Caco-2 (cell line): ENCODE measurements at regions not wholly inside any gene's neighbourhood (a gene's known extent, or its start where the extent isn't known, plus 50 kb on each side); places are given as distances from the start of the nearest gene placed in this dataset.

Experiments used
- BruUV-seq: library from RNA; stranded (reverse); fragments of 400-500 nt; replicated peaks from 2 replicates; lab custom pipeline; 2021; lab: Mats Ljungman, UMichigan
- CTCF ChIA-PET: fragments of 300-600 bp; sonication (Branson Sonifier 250); formaldehyde crosslinking; loops from one replicate; lab custom pipeline; 2022; ENCODE audit warnings: antibody characterized with exemption; lab: Charles Lee
- POLR2A ChIA-PET: fragments of 300-600 bp; sonication (Branson Sonifier 250); formaldehyde crosslinking; loops from one replicate; lab custom pipeline; 2022; ENCODE audit warnings: antibody characterized with exemption; lab: Charles Lee
- DNase-seq, 2 experiments: peaks; one replicate each; pipeline versions ENCODE4 v3.0.0 to v3.0.0-alpha.2; 2020 to 2022
- H3K27me3 ChIP-seq: replicated peaks from 2 replicates; pipeline ENCODE4 v1.6.0; 2011; ENCODE audit warnings: low read length; ENCODE audit not compliant: control insufficient read depth, insufficient read depth
- H3K36me3 ChIP-seq: 2 replicates; pipeline ENCODE4 v1.5.1; 2011; ENCODE audit warnings: low read length; ENCODE audit not compliant: control insufficient read depth, insufficient read depth
- H3K4me1 ChIP-seq: fragments of 250-450 bp; sonication (Bioruptor Pico); 2 replicates; pipeline ENCODE4 v1.5.1; 2020; ENCODE audit warnings: mild to moderate bottlenecking
- H3K4me3 ChIP-seq: 2 replicates; pipeline ENCODE4 v1.5.1; 2011; ENCODE audit warnings: low read depth, mild to moderate bottlenecking, control low read depth, low read length
- H3K9me3 ChIP-seq: fragments of 250-450 bp; sonication (Bioruptor Pico); 2 replicates; pipeline ENCODE4 v1.5.1; 2020; ENCODE audit warnings: mild to moderate bottlenecking, moderate library complexity
- H3K27ac Mint-ChIP-seq: one replicate; pipeline ENCODE4 v1.8.0; 2022; ENCODE audit warnings: mixed read lengths; ENCODE audit not compliant: unreplicated experiment
- H3K27me3 Mint-ChIP-seq: one replicate; pipeline ENCODE4 v1.8.0; 2022; ENCODE audit warnings: mixed read lengths; ENCODE audit not compliant: insufficient read depth, unreplicated experiment
- H3K36me3 Mint-ChIP-seq: one replicate; pipeline ENCODE4 v1.8.0; 2022; ENCODE audit warnings: mild to moderate bottlenecking, mixed read lengths; ENCODE audit not compliant: insufficient read depth, unreplicated experiment
- H3K4me1 Mint-ChIP-seq: one replicate; pipeline ENCODE4 v1.8.0; 2022; ENCODE audit warnings: low read depth, mixed read lengths; ENCODE audit not compliant: unreplicated experiment
- H3K4me3 Mint-ChIP-seq: one replicate; pipeline ENCODE4 v1.8.0; 2022; ENCODE audit warnings: mild to moderate bottlenecking, moderate library complexity, mixed read lengths; ENCODE audit not compliant: unreplicated experiment
- H3K9me3 Mint-ChIP-seq: one replicate; pipeline ENCODE4 v1.8.0; 2022; ENCODE audit warnings: mixed read lengths; ENCODE audit not compliant: unreplicated experiment
- intact Hi-C: fragments of 100-400 bp; cut with micrococcal nuclease; formaldehyde crosslinking; loops from one replicate; pipeline ENCODE4 v1.10.0; 2022; ENCODE audit not compliant: unreplicated experiment
- TF ChIP-seq, protein P1 (sequence below), 2 experiments: fragments of 200-600 bp in 1 of 2; IDR thresholded peaks; 1 replicate in 1 of 2; 2 replicates in 1 of 2; pipeline versions ENCODE4 v1.5.1 to v1.8.0; 2011 to 2022; ENCODE audit warnings: antibody characterized with exemption in 1 of 2, control low read depth in 1 of 2, inconsistent platforms in 1 of 2, low read depth in 1 of 2, low read length in 1 of 2, mild to moderate bottlenecking in 1 of 2, moderate library complexity in 1 of 2; ENCODE audit not compliant: insufficient read depth in 1 of 2, severe bottlenecking in 1 of 2, unreplicated experiment in 1 of 2

DNA sequence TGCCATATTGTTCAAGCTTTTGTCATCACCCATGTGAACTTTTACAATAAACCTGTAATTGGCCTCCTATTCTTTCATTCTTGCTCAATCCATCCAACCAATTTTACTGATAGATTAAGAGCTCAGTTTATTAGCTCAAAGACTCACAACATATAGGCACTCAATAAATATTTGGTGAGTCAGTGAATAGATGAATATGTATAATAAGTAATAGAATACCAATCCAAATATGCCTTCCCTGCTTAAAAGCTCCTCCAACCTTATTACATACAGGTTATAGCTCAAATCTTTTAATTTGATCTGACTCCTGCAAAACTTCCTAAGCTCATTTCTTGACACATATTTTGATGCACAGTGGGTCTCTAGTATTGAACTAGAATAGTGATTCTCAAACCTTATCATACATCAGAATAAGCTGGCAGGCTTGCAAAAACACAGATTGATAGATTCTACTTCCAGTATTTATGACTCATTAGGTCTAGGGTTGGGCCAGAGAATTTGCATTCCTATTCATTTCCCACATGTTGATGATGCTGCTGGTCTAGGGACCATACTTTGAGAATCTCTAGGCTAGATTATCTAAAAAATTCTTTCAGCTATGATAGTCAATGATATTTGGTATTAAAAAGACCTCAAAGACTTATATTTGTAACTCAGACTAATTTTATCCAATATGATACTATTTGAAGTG lies 114.4 kb downstream of the PCTP start:
- ChIA-PET POLR2A (no interaction called here), CTCF (no interaction called here)
- no TSS peak for BruUV-seq
- TF ChIP-seq, protein P1, sequence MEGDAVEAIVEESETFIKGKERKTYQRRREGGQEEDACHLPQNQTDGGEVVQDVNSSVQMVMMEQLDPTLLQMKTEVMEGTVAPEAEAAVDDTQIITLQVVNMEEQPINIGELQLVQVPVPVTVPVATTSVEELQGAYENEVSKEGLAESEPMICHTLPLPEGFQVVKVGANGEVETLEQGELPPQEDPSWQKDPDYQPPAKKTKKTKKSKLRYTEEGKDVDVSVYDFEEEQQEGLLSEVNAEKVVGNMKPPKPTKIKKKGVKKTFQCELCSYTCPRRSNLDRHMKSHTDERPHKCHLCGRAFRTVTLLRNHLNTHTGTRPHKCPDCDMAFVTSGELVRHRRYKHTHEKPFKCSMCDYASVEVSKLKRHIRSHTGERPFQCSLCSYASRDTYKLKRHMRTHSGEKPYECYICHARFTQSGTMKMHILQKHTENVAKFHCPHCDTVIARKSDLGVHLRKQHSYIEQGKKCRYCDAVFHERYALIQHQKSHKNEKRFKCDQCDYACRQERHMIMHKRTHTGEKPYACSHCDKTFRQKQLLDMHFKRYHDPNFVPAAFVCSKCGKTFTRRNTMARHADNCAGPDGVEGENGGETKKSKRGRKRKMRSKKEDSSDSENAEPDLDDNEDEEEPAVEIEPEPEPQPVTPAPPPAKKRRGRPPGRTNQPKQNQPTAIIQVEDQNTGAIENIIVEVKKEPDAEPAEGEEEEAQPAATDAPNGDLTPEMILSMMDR (IDR thresholded peaks at IDR 0.05; ENCODE audit: insufficient read depth in 1 of 2, low read depth in 1 of 2, low read length in 1 of 2, severe bottlenecking in 1 of 2, unreplicated experiment in 1 of 2): no peak
- Mint-ChIP-seq H3K9me3 (peaks cover 10% of the 10 kb centered on the region), H3K4me1 (no peaks in the 10 kb centered on the region), H3K36me3 (no peaks in the 10 kb centered on the region), H3K27me3 (no peaks in the 10 kb centered on the region), H3K27ac (no peak overlapping the region), H3K4me3 (no peak overlapping the region)
- Histone ChIP-seq H3K4me3 (no peak overlapping the region), H3K9me3 (peaks cover 6% of the 10 kb centered on the region; the same call in 1 of the 2 replicates), H3K27me3 (no peaks in the 10 kb centered on the region), H3K36me3 (no peaks in the 10 kb centered on the region), H3K4me1 (no peaks in the 10 kb centered on the region)
- no peak for DNase-seq
- intact Hi-C loops: no loop called here

DNA sequence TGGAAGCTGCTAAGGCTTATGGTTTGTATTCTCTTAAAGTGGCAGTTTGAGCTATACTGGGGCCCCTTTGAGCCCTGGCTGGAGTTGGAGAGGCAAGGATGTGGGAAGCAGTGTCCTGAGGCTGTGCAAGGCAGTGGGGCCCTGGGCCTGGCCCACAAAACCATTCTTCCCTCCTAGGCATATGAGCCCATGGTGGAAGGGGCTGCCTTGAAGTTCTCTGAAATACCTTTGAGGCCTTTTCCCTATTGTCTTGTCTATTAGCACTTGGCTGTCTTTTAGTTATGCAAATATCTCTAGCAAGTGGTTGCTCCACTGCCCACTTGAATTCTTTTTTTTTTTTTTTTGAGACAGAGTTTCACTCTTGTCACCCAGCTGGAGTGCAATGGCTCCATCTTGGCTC lies 119.2 kb downstream of the PCTP start:
- H3K9me3 Mint-ChIP-seq: peaks cover 10% of the 10 kb centered on the region
- Histone ChIP-seq H3K9me3 (peaks cover 6% of the 10 kb centered on the region; the same call in 1 of the 2 replicates), H3K4me3 (no peak overlapping the region), H3K4me1 (0 out of 2 replicates have a peak, but pooled peaks cover 6% of the 10 kb centered on the region), H3K27me3 (no peaks in the 10 kb centered on the region), H3K36me3 (no peaks in the 10 kb centered on the region)
- TF ChIP-seq, protein P1 (IDR thresholded peaks at IDR 0.05; ENCODE audit: insufficient read depth in 1 of 2, low read depth in 1 of 2, low read length in 1 of 2, severe bottlenecking in 1 of 2, unreplicated experiment in 1 of 2): no peak
- no peaks in the 10 kb centered on the region for H3K4me1 Mint-ChIP-seq
- no peak overlapping the region for H3K4me3 Mint-ChIP-seq
- no peak overlapping the region for H3K27ac Mint-ChIP-seq
- CTCF ChIA-PET: no interaction called here
- H3K27me3 Mint-ChIP-seq: no peaks in the 10 kb centered on the region
- no peak for DNase-seq
- intact Hi-C loops: no loop called here
- BruUV-seq: no TSS peak
- H3K36me3 Mint-ChIP-seq: no peaks in the 10 kb centered on the region
- POLR2A ChIA-PET: no interaction called here

DNA sequence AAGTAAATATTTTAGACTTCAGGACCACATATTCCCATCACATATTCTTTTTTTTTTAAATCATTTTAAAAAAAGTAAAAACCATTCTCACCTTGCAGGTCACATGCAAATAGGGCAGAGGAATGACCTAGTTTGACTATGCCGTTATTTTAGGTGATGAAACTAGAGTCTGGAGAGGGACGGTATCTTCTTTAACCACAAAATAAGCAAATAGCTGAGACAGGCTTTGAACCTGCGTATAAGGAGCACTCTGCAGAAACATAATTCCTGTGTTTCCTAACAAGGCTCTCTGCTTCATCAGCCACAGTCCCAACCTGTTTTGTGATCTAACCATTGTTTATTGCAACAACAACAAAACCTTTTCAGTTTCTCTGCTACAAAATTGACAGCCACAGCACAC lies 121.5 kb downstream of the PCTP start:
- POLR2A ChIA-PET: no interaction called here
- CTCF ChIA-PET: no interaction called here

More for the DNA sequence above, 121.5 kb downstream of the PCTP start:
- no TSS peak for BruUV-seq
- DNase-seq: no peak
- H3K36me3 Mint-ChIP-seq: no peaks in the 10 kb centered on the region
- H3K4me3 ChIP-seq: no peak overlapping the region
- no peaks in the 10 kb centered on the region; the same call in 1 of the 2 replicates for H3K9me3 ChIP-seq
- H3K27me3 ChIP-seq: no peaks in the 10 kb centered on the region
- intact Hi-C loops: no loop called here
- H3K9me3 Mint-ChIP-seq: no peaks in the 10 kb centered on the region
- H3K36me3 ChIP-seq: no peaks in the 10 kb centered on the region
- no peak overlapping the region for H3K4me3 Mint-ChIP-seq
- no peaks in the 10 kb centered on the region for H3K4me1 Mint-ChIP-seq
- peaks cover 6% of the 10 kb centered on the region for H3K27me3 Mint-ChIP-seq
- TF ChIP-seq, protein P1 (IDR thresholded peaks at IDR 0.05; ENCODE audit: insufficient read depth in 1 of 2, low read depth in 1 of 2, low read length in 1 of 2, severe bottlenecking in 1 of 2, unreplicated experiment in 1 of 2): no peak
- H3K4me1 ChIP-seq: 0 out of 2 replicates have a peak, but pooled peaks cover 6% of the 10 kb centered on the region
- no peak overlapping the region for H3K27ac Mint-ChIP-seq
